ENCODE measurements at regions not wholly inside any gene's neighbourhood (a gene's known extent, or its start where the extent isn't known, plus 50 kb on each side); places are given as distances from the start of the nearest gene placed in this dataset.

- CTCF ChIA-PET, result interaction anchor here (0.9 kb wide), 1 partner anchor 21 kb away, joined by 3 read pairs; no protein-coding TSS in a partner anchor
- POLR2A ChIA-PET, result no interaction called here
These were observed 53.0 kb upstream of the SMARCA2 start for GRCh38 chr9:1962122-1962521.

GRCh38 chr9:1962588-1963106, 52.5 kb upstream of the SMARCA2 start:
- no peak for DNase-seq (ENCODE audit: extremely low spot score)
- ChIA-PET CTCF (interaction anchor here (0.9 to 1.1 kb wide), 3 partner anchors 14 to 23 kb away, joined by 3 read pairs; no protein-coding TSS in a partner anchor), POLR2A (no interaction called here)
- TF ChIP-seq CTCF (IDR thresholded peaks at IDR 0.05; ENCODE audit: control extremely low read depth, extremely low read depth, low read depth, missing control alignments), result no peak

More at GRCh38 chr9:1962122-1962521, 53.0 kb upstream of the SMARCA2 start:
- no peak for TF ChIP-seq CTCF (IDR thresholded peaks at IDR 0.05; ENCODE audit: control extremely low read depth, extremely low read depth, low read depth, missing control alignments)
- DNase-seq (ENCODE audit: extremely low spot score), result no peak

- DNase-seq (ENCODE audit: extremely low spot score), result no peak
- ChIA-PET CTCF (interaction anchor here (1.3 to 2.2 kb wide), 3 partner anchors 21 to 123 kb away, joined by 3 to 9 read pairs (median 5); no protein-coding TSS in a partner anchor), POLR2A (no interaction called here)
- TF ChIP-seq CTCF (IDR thresholded peaks at IDR 0.05; ENCODE audit: control extremely low read depth, extremely low read depth, low read depth, missing control alignments), result no peak
These were observed 51.1 kb upstream of the SMARCA2 start for GRCh38 chr9:1964093-1964492.

All from GM10248 (cell line).